ENCODE measurements at regions not wholly inside any gene's neighbourhood (a gene's known extent, or its start where the extent isn't known, plus 50 kb on each side); places are given as distances from the start of the nearest gene placed in this dataset.

GRCh38 chr21:43364261-43364510 is 62.7 kb downstream of the SIK1 start:
- no peak for DNase-seq (ENCODE audit: low read depth in 2 of 3, low spot score in 1 of 3)

DNA sequence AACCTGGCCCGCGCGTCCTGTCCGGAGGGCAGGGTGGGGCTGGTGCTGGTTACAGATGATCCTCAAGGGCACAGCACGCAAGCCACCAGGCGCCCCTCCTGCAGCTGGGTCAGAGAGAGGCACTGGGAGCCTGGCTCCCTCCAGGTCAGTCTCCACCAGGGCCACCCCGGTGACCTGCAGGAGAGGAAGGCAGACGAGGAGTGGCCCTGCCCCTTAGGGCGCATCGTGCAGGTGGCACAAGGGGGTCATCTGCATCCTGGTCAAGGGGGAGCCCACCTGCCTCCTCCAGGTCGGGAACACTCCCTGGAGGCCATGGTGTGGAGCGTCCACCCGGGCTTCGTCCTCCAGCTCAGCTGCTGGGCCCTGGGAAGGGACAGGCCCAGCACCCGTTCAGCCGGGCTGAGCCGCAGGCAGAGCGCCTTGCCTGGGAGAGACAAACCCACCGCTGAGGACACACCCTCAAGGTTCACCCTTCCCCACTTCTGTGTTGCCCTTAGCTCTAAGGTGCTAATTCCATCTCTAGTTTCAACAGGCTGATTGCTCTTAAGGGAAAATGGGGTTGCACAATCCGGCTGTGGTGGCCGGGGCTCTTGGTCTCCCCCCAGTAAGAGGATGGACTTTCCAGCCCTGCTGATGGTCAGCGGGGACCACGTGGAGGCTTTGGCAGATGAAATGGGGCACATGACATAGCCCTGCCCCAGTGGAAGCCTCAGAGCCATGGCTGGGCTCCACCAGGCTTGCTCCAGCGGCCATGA is 63.2 kb downstream of the SIK1 start:
- no peak for DNase-seq (ENCODE audit: low read depth in 2 of 3, low spot score in 1 of 3)

DNA sequence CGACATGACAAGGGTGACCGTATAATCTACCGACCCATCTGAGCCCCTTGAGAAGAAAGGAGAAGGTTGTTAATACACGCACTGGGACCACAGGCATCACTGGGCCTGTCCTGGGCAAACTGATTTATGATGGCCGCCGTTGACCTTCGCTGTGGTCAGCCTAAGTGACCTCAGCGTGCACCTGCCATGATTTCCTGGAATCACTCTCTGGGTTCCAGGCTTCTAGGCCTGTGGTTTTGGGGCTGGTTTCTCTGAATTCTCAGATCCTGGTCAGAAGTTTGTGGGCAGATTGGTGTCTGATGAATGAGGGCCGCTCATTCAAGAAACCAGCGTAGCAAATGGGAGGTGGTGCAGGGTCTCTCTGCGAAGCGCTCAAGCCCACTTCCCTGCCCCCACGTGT is 64.0 kb downstream of the SIK1 start:
- DNase-seq (ENCODE audit: low read depth in 2 of 3, low spot score in 1 of 3): no peak

DNA sequence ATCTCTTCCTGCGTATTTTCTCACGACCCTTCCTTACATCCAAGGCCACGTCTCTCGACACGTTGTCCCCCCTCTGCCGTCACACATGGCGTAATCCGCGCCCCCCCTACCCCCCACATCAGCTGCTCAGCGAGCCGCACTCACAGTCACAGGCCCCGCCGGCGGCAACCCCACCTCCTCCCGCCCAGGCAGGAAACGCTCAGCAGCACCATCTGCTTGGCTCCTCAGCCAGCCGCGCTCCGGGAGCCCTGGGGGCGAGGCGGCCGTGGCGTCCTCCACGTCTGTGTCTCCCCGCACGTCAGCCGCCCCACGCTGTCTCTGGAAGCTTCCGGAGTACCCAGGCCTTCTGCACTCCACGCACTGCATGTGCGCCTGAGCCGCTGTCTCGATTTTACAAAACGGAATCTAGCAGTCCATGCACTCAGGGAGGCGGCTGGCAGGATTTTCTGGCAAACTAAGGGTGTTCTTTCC is 64.6 kb downstream of the SIK1 start:
- peak; percentile 45 to 55 (median 53) for DNase-seq (ENCODE audit: low read depth in 2 of 3, low spot score in 1 of 3)

DNA sequence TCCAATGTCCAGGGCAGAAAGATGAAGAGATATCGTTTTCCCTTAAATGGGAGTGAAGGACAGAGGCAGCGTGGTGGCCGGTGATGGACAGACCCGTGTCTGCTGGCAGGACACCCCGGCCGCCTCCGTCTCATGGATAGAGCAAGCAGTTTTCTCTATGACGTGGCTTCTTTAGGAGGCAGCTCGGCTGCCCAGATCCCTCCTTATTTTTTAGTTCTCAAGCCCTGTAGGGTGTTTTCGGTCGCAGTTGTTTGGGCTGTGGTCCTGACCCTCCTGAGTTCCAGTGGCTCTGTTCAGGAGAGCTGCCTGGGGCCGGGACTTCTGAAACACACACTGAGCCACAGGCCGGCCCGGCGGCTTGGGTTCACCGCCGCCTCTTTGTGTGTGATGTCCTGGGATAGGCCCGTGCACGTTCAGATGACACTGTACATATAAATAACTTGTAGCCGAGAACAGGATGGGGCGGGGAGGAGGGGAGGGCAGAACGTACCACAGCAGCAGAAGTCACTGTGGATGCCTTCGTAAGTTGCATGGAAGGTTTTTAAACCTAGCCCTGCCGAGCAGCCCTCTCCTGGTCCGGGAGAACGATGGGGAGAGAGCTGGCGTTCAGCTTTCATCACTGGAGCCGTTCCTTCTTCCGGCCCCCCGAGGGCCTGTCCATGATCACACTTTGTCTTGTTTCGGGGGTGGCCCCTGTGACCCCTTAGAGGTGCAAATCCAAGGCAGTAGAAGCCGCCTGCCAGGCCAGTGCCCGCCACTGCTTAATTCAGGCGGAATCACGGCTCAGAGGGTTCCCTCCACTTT is 65.2 kb downstream of the SIK1 start:
- DNase-seq (ENCODE audit: low read depth in 2 of 3, low spot score in 1 of 3): peak in 1 of 3 donors; percentile 17

DNA sequence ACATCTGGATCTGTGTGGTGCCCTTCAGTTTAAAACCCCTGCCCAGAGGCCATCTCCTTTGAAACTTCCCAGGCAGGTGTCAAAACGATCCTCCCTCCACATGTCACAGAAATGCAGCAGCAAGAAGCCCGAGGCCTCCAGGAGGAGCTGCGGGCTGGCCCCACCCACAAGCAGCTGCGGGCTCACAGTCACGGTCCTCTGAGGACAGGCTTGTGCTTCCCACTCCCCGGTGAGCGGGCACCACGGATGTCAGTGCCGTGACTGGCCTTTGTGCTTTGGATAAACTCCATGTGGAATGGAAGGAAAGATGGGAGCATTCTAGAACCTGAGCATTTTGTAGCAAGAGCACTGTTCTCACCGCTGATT is 65.8 kb downstream of the SIK1 start:
- no peak for DNase-seq (ENCODE audit: low read depth in 2 of 3, low spot score in 1 of 3)

DNA sequence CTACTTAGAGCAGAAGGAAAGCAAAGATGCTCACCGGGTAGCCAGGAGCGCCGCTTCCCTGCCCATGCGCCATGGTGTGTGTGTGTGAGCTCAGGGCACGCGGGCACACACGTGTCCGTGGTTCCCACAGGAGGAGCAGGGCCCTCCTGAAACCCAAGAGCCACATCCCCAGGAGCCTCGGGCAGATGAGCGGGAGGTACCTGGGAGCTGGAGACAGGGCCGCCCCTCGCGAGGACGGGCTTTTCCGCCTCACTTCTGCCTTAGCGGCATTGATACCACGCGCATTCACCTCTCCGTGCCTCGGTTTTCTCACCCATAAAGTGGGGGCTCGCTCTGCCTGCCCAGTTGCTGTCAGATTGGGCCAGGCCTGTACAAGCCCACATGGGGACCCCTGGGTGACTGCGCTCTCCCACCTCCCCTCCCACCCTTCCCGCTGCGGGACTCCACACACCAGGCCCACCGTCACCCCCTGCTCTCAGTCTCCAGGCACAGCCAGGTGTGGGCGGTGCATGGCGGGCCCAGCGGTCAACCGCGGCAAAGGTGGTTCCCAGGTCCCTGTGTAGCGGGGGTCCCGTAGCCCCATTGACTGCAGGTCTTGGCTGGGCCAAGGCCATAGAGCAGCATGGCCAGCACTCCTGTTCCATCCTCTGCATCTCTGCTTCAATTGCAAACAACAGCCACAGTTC is 66.3 kb downstream of the SIK1 start:
- DNase-seq (ENCODE audit: low read depth in 2 of 3, low spot score in 1 of 3): no peak

DNA sequence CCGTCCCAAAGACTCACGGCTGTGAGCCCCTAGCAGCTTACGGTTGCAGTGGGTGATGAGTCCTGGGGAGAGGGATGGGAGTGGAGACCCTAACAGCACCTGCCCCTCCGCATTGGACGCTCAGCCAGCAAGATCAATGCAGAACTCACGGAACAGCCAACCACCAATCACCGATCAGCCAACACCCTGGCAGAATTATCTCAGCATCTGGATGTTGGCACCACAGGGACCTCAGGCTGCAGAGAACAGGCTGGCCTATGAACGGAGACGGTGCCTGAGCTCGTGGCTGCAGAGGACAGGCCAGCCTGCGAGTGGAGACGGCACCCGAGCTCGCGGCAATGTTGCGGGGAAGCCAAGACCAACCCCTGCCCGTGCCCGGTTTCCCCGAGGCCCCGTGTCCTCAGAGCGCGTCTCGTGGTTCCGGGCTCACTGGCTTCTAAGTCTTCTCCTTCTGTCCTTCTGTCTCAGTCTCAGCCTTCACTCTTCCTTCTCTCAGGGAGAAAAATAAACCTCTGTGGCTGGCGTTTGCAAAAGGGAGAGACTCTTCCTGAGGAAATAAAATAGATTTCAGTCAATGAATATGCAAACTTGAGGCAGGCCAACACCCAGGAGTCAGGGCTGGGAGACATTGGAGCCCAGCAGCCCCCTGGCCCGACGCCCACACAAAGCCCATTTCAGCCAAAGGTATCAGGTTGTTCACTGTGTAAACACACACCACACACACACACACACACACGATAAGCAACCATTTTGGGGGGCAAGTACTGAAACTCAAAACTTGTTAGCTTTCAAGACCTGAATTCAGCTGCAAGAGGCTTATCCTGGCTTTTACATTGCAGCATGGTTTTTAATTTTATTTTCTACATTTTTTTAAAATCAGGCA is 67.8 kb downstream of the SIK1 start:
- no peak for DNase-seq (ENCODE audit: low read depth in 2 of 3, low spot score in 1 of 3)

- no peak for DNase-seq (ENCODE audit: low read depth in 2 of 3, low spot score in 1 of 3)
Measured at GRCh38 chr21:43357715-43358430, 69.1 kb downstream of the SIK1 start.

DNA sequence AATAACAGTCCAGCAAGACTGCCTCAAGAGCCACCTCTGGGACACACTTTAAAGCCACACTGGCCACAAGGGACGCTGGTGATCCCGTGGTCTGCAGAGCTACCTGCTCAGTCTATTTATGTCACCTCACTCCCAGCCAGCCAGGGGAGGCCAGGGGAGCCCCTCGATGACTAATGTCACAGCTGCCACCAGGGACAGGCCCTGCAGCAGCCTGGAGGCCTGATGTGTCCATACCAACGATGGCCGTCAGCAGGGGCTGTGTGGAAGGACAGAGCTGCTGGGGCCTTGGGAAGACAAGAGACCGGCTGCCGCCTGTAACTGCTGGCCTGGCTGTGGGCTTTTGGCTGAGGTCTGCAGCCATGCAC is 71.0 kb downstream of the SIK1 start:
- DNase-seq (ENCODE audit: low read depth in 2 of 3, low spot score in 1 of 3): no peak

DNA sequence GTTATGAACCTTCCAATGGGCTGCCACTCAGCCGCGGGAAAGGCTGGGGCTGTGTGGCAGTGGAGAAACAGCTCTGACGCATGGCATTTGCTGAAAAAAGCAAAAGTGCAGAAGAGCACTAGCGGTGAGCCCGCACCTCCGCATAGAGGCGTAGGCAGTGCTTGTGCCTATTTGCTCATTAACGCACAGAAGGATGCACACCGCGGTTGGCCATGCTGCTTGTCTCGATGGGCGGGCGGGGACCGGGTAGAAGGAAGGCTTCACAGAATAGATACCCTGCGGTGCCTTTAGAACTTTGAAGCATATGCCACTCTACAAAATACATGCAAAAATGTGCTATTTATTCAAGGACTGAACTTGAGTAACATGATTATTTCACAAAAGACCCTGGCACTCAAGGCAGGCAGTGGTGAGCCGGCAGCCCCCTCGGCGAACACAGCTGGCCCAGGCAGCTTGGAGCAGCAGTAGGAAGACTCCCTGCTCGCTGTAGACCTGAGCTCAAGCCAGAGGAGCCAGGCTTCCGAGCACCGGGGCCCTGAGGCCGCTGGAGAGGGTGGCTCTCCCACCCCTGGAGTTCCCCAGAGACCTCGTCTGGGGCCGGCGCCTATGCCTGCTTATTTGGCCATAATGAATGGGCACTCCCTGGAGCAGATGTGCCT is 71.5 kb downstream of the SIK1 start:
- DNase-seq (ENCODE audit: low read depth in 2 of 3, low spot score in 1 of 3): no peak

- no peak for DNase-seq (ENCODE audit: low read depth in 2 of 3, low spot score in 1 of 3)
Measured at GRCh38 chr21:43354666-43355065, 72.3 kb downstream of the SIK1 start.

DNA sequence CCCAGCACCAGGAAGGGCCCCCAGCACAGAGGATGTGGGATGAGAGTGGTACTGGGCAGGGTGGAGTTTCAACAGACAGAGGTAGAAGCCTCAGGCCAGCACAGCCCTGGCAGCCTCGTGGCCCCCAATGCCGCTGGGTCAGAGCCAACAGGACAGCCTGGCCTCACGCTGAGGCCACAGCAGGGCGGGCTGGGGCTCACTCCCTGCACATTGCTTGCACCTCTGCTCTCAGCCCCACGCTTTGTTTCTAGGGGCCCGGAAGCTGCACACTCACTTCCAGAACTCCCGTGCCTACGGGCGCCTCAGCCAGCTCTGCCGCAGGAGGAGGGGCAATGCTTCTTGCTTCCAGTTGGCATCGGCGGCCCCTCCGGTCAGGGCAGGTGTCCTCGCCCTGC is 72.9 kb downstream of the SIK1 start:
- DNase-seq (ENCODE audit: low read depth in 2 of 3, low spot score in 1 of 3): no peak

DNA sequence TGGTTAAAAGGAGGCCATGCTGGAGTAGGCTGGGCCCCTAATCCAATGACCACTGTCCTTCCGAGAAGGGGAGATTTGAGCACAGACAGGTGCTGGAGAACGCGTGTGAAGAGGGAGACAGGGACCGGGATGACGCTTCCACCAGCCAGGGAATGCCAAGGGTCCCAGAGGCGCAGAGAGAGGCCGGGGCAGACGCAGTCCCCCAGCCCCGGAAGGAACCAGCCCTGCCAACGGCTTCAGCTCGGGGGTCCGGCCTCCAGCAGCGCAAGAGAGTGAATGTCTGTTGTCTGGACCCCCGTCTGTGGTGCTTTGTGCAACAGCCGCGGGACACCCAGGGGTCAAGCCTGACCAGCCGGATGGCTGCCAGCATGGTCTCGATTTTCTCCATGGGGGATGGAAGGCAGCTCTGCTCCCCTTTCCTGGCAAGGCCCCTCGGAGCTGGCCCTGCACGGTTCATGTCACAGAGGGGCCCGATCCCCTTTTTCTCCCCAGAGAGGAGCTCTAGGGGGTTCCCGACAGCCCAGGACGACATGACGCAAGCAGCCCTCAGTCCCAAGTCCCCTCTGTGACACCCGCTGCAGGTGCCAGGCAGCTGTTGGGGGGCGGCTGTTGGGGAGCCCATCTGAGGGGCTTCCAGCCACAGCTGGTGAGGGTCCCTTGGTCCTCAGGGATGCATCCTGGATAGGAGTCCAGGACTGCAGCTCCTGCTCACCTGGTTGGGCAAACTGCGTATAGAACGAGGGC is 73.5 kb downstream of the SIK1 start:
- DNase-seq (ENCODE audit: low read depth in 2 of 3, low spot score in 1 of 3): no peak

- DNase-seq (ENCODE audit: low read depth in 2 of 3, low spot score in 1 of 3): no peak
Measured at GRCh38 chr21:43352568-43353281, 74.2 kb downstream of the SIK1 start.

- no peak for DNase-seq (ENCODE audit: low read depth in 2 of 3, low spot score in 1 of 3)
Measured at GRCh38 chr21:43352154-43352537, 74.8 kb downstream of the SIK1 start.

GRCh38 chr21:43351501-43352153 is 75.3 kb downstream of the SIK1 start:
- no peak for DNase-seq (ENCODE audit: low read depth in 2 of 3, low spot score in 1 of 3)

GRCh38 chr21:43349644-43350043 is 77.3 kb downstream of the SIK1 start:
- DNase-seq (ENCODE audit: low read depth in 2 of 3, low spot score in 1 of 3): no peak

All from stimulated activated CD4-positive, alpha-beta T cell treated with anti-CD3 and anti-CD28 coated beads, Interleukin-12 subunit alpha, Interleukin-12 subunit beta, amount 100 ng/mL, for 48 hours (primary cell).